ENCODE measurements at regions not wholly inside any gene's neighbourhood (a gene's known extent, or its start where the extent isn't known, plus 50 kb on each side); places are given as distances from the start of the nearest gene placed in this dataset.

DNA sequence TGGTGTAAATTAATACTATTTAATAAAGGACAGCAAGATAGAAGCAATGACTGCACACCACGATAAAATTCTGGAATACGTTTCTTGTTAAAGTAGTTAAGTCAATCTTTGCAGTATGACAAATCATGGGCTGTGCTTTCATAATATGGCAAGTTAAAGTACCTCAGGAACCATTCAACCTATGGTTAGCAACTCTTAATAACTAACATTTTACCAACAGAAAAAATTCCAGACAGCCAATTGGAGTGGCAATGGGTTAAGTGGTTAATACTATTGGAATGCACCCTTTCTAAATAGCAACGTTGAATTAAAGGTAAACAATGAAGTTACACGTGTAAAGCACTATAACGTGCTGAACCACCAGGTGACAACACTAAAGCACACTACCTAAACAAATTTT lies 72.4 kb upstream of the ZCCHC13 start:
- TF ChIP-seq, protein P1, sequence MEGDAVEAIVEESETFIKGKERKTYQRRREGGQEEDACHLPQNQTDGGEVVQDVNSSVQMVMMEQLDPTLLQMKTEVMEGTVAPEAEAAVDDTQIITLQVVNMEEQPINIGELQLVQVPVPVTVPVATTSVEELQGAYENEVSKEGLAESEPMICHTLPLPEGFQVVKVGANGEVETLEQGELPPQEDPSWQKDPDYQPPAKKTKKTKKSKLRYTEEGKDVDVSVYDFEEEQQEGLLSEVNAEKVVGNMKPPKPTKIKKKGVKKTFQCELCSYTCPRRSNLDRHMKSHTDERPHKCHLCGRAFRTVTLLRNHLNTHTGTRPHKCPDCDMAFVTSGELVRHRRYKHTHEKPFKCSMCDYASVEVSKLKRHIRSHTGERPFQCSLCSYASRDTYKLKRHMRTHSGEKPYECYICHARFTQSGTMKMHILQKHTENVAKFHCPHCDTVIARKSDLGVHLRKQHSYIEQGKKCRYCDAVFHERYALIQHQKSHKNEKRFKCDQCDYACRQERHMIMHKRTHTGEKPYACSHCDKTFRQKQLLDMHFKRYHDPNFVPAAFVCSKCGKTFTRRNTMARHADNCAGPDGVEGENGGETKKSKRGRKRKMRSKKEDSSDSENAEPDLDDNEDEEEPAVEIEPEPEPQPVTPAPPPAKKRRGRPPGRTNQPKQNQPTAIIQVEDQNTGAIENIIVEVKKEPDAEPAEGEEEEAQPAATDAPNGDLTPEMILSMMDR (IDR thresholded peaks at IDR 0.05) = no peak
- no peak for TF ChIP-seq EZH2 (IDR thresholded peaks at IDR 0.05; ENCODE audit: borderline replicate concordance, insufficient read depth, low read depth, low read length, poor library complexity, severe bottlenecking)
